ENCODE measurements at regions not wholly inside any gene's neighbourhood (a gene's known extent, or its start where the extent isn't known, plus 50 kb on each side); places are given as distances from the start of the nearest gene placed in this dataset.

GRCh38 chr15:47398132-47398531 is 319.2 kb upstream of the SEMA6D start:
- Mint-ChIP-seq H3K27ac (no peak overlapping the region), H3K9me3 (peaks cover 0 to 4% (median 0%) of the 10 kb centered on the region in 8 donors), H3K36me3 (no peaks in the 10 kb centered on the region), H3K27me3 (no peaks in the 10 kb centered on the region), H3K4me3 (no peak overlapping the region), H3K4me1 (no peaks in the 10 kb centered on the region)
- POLR2A ChIA-PET (ENCODE audit: partially characterized antibody) = no interaction called here
- Histone ChIP-seq H3K36me3 (ENCODE audit: insufficient read depth, low read length) (no peaks in the 10 kb centered on the region), H3K9me3 (ENCODE audit: control insufficient read depth in 1 of 2, low read length in 2 of 2) (no peaks in the 10 kb centered on the region), H3K27me3 (ENCODE audit: insufficient read depth, low read length) (no peaks in the 10 kb centered on the region), H3K4me3 (ENCODE audit: low read length in 2 of 2) (no peak overlapping the region), H3K27ac (ENCODE audit: low read depth, low read length) (no peak overlapping the region), H3K4me1 (ENCODE audit: insufficient read depth, low read length) (no peaks in the 10 kb centered on the region)
- no peak for DNase-seq
- CTCF ChIA-PET (ENCODE audit: partially characterized antibody) = interaction anchor here (1.2 kb wide), 1 partner anchor 9 kb away, joined by 3 read pairs; no protein-coding TSS in a partner anchor
- intact Hi-C loops (cut with micrococcal nuclease) = no loop called here

- POLR2A ChIA-PET (ENCODE audit: partially characterized antibody) = no interaction called here
- H3K27me3 Mint-ChIP-seq = no peaks in the 10 kb centered on the region
- no peak for DNase-seq
- intact Hi-C loops (cut with micrococcal nuclease) = no loop called here
- Histone ChIP-seq H3K27me3 (ENCODE audit: insufficient read depth, low read length) (no peaks in the 10 kb centered on the region), H3K9me3 (ENCODE audit: control insufficient read depth in 1 of 2, low read length in 2 of 2) (no peaks in the 10 kb centered on the region), H3K27ac (ENCODE audit: low read depth, low read length) (no peak overlapping the region), H3K4me1 (ENCODE audit: insufficient read depth, low read length) (no peaks in the 10 kb centered on the region), H3K4me3 (ENCODE audit: low read length in 2 of 2) (no peak overlapping the region), H3K36me3 (ENCODE audit: insufficient read depth, low read length) (no peaks in the 10 kb centered on the region)
- H3K9me3 Mint-ChIP-seq = peaks cover 0 to 6% (median 0%) of the 10 kb centered on the region in 8 donors
- no peak overlapping the region for H3K27ac Mint-ChIP-seq
- H3K4me1 Mint-ChIP-seq = no peaks in the 10 kb centered on the region
- H3K4me3 Mint-ChIP-seq = no peak overlapping the region
- CTCF ChIA-PET (ENCODE audit: partially characterized antibody) = interaction anchor here (1.2 kb wide), 1 partner anchor 9 kb away, joined by 3 read pairs; no protein-coding TSS in a partner anchor
- no peaks in the 10 kb centered on the region for H3K36me3 Mint-ChIP-seq
Observed at GRCh38 chr15:47398594-47398993, 318.7 kb upstream of the SEMA6D start.

GRCh38 chr15:47399100-47399499 is 318.2 kb upstream of the SEMA6D start:
- Mint-ChIP-seq H3K36me3 (no peaks in the 10 kb centered on the region), H3K27me3 (no peaks in the 10 kb centered on the region), H3K4me1 (no peaks in the 10 kb centered on the region), H3K27ac (no peak overlapping the region), H3K4me3 (no peak overlapping the region), H3K9me3 (peaks cover 0 to 6% (median 0%) of the 10 kb centered on the region in 8 donors)
- no peaks in the 10 kb centered on the region for H3K4me1 ChIP-seq (ENCODE audit: insufficient read depth, low read length)
- intact Hi-C loops (cut with micrococcal nuclease) = no loop called here
- CTCF ChIA-PET (ENCODE audit: partially characterized antibody) = interaction anchor here (1.2 kb wide), 1 partner anchor 10 kb away, joined by 3 read pairs; no protein-coding TSS in a partner anchor
- H3K9me3 ChIP-seq (ENCODE audit: control insufficient read depth in 1 of 2, low read length in 2 of 2) = no peaks in the 10 kb centered on the region
- no peaks in the 10 kb centered on the region for H3K27me3 ChIP-seq (ENCODE audit: insufficient read depth, low read length)
- POLR2A ChIA-PET (ENCODE audit: partially characterized antibody) = no interaction called here
- no peak overlapping the region for H3K27ac ChIP-seq (ENCODE audit: low read depth, low read length)
- no peaks in the 10 kb centered on the region for H3K36me3 ChIP-seq (ENCODE audit: insufficient read depth, low read length)
- no peak overlapping the region for H3K4me3 ChIP-seq (ENCODE audit: low read length in 2 of 2)
- no peak for DNase-seq

GRCh38 chr15:47400603-47401002 is 316.7 kb upstream of the SEMA6D start:
- CTCF ChIA-PET (ENCODE audit: partially characterized antibody) = no interaction called here

GRCh38 chr15:47401427-47401826 is 315.9 kb upstream of the SEMA6D start:
- Mint-ChIP-seq H3K36me3 (no peaks in the 10 kb centered on the region), H3K27me3 (no peaks in the 10 kb centered on the region), H3K4me3 (no peak overlapping the region), H3K9me3 (peaks cover 0 to 6% (median 3%) of the 10 kb centered on the region in 8 donors), H3K4me1 (no peaks in the 10 kb centered on the region), H3K27ac (no peak overlapping the region)
- no peak overlapping the region for H3K4me3 ChIP-seq (ENCODE audit: low read length in 2 of 2)
- no peaks in the 10 kb centered on the region for H3K4me1 ChIP-seq (ENCODE audit: insufficient read depth, low read length)
- no peak overlapping the region for H3K27ac ChIP-seq (ENCODE audit: low read depth, low read length)
- no peaks in the 10 kb centered on the region for H3K36me3 ChIP-seq (ENCODE audit: insufficient read depth, low read length)
- DNase-seq = no peak
- POLR2A ChIA-PET (ENCODE audit: partially characterized antibody) = no interaction called here
- CTCF ChIA-PET (ENCODE audit: partially characterized antibody) = no interaction called here
- intact Hi-C loops (cut with micrococcal nuclease) = no loop called here
- H3K27me3 ChIP-seq (ENCODE audit: insufficient read depth, low read length) = no peaks in the 10 kb centered on the region
- no peaks in the 10 kb centered on the region for H3K9me3 ChIP-seq (ENCODE audit: control insufficient read depth in 1 of 2, low read length in 2 of 2)

More at GRCh38 chr15:47400603-47401002, 316.7 kb upstream of the SEMA6D start:
- Mint-ChIP-seq H3K27me3 (no peaks in the 10 kb centered on the region), H3K4me3 (no peak overlapping the region), H3K36me3 (no peaks in the 10 kb centered on the region), H3K27ac (no peak overlapping the region), H3K4me1 (no peaks in the 10 kb centered on the region), H3K9me3 (peaks cover 0 to 6% (median 3%) of the 10 kb centered on the region in 8 donors)
- POLR2A ChIA-PET (ENCODE audit: partially characterized antibody) = no interaction called here
- H3K36me3 ChIP-seq (ENCODE audit: insufficient read depth, low read length) = no peaks in the 10 kb centered on the region
- H3K27me3 ChIP-seq (ENCODE audit: insufficient read depth, low read length) = no peaks in the 10 kb centered on the region
- no peak overlapping the region for H3K4me3 ChIP-seq (ENCODE audit: low read length in 2 of 2)
- H3K4me1 ChIP-seq (ENCODE audit: insufficient read depth, low read length) = no peaks in the 10 kb centered on the region
- DNase-seq = no peak
- no peaks in the 10 kb centered on the region for H3K9me3 ChIP-seq (ENCODE audit: control insufficient read depth in 1 of 2, low read length in 2 of 2)
- H3K27ac ChIP-seq (ENCODE audit: low read depth, low read length) = no peak overlapping the region
- intact Hi-C loops (cut with micrococcal nuclease) = no loop called here

GRCh38 chr15:47402829-47403228 is 314.5 kb upstream of the SEMA6D start:
- CTCF ChIA-PET (ENCODE audit: partially characterized antibody) = no interaction called here
- Histone ChIP-seq H3K4me1 (ENCODE audit: insufficient read depth, low read length) (no peaks in the 10 kb centered on the region), H3K36me3 (ENCODE audit: insufficient read depth, low read length) (no peaks in the 10 kb centered on the region), H3K27ac (ENCODE audit: low read depth, low read length) (no peak overlapping the region), H3K4me3 (ENCODE audit: low read length in 2 of 2) (no peak overlapping the region), H3K9me3 (ENCODE audit: control insufficient read depth in 1 of 2, low read length in 2 of 2) (no peaks in the 10 kb centered on the region), H3K27me3 (ENCODE audit: insufficient read depth, low read length) (no peaks in the 10 kb centered on the region)
- no peaks in the 10 kb centered on the region for H3K4me1 Mint-ChIP-seq
- H3K9me3 Mint-ChIP-seq = peaks cover 0 to 6% (median 3%) of the 10 kb centered on the region in 8 donors
- no peaks in the 10 kb centered on the region for H3K36me3 Mint-ChIP-seq
- DNase-seq = no peak
- no peak overlapping the region for H3K27ac Mint-ChIP-seq
- intact Hi-C loops (cut with micrococcal nuclease) = no loop called here
- POLR2A ChIA-PET (ENCODE audit: partially characterized antibody) = no interaction called here
- no peaks in the 10 kb centered on the region for H3K27me3 Mint-ChIP-seq
- no peak overlapping the region for H3K4me3 Mint-ChIP-seq

- no peak overlapping the region for H3K27ac ChIP-seq (ENCODE audit: low read depth, low read length)
- ChIA-PET CTCF (ENCODE audit: partially characterized antibody) (no interaction called here), POLR2A (ENCODE audit: partially characterized antibody) (no interaction called here)
- Mint-ChIP-seq H3K4me3 (no peak overlapping the region), H3K36me3 (no peaks in the 10 kb centered on the region), H3K4me1 (no peaks in the 10 kb centered on the region), H3K27ac (no peak overlapping the region), H3K27me3 (no peaks in the 10 kb centered on the region), H3K9me3 (peaks cover 0 to 6% (median 1%) of the 10 kb centered on the region in 8 donors)
- H3K36me3 ChIP-seq (ENCODE audit: insufficient read depth, low read length) = no peaks in the 10 kb centered on the region
- H3K4me3 ChIP-seq (ENCODE audit: low read length in 2 of 2) = no peak overlapping the region
- no peak for DNase-seq
- no peaks in the 10 kb centered on the region for H3K4me1 ChIP-seq (ENCODE audit: insufficient read depth, low read length)
- H3K27me3 ChIP-seq (ENCODE audit: insufficient read depth, low read length) = no peaks in the 10 kb centered on the region
- intact Hi-C loops (cut with micrococcal nuclease) = no loop called here
- H3K9me3 ChIP-seq (ENCODE audit: control insufficient read depth in 1 of 2, low read length in 2 of 2) = no peaks in the 10 kb centered on the region
Observed at GRCh38 chr15:47404877-47405276, 312.4 kb upstream of the SEMA6D start.
